HuH-7 (cell line): ENCODE measurements at regions not wholly inside any gene's neighbourhood (a gene's known extent, or its start where the extent isn't known, plus 50 kb on each side); places are given as distances from the start of the nearest gene placed in this dataset.
"Not testable (repeated sequence)": the region's sequence is repeated elsewhere in the genome, so short reads cannot be mapped to it uniquely, and the experiment has no call there.

Experiments used
- DNase-seq: peaks from one replicate; pipeline ENCODE4 v3.0.0; 2011; ENCODE audit warnings: low spot score

- DNase-seq: no peak
Observed at GRCh38 chr2:59428940-59429339, 1124.5 kb downstream of the BCL11A start.

- DNase-seq: no peak
Observed at GRCh38 chr2:59427980-59428379, 1125.5 kb downstream of the BCL11A start.

- DNase-seq: no peak
Observed at GRCh38 chr2:59425247-59425646, 1128.2 kb downstream of the BCL11A start.

- DNase-seq: no peak
Observed at GRCh38 chr2:59413751-59414570, 1139.5 kb downstream of the BCL11A start.

- no peak for DNase-seq
Observed at GRCh38 chr2:59399126-59399525, 1154.3 kb downstream of the BCL11A start.

- DNase-seq: no peak
Observed at GRCh38 chr2:59398081-59398480, 1155.4 kb downstream of the BCL11A start.

GRCh38 chr2:59395119-59395518 is 1154.0 kb upstream of the FANCL start:
- no peak for DNase-seq

- no peak for DNase-seq
Observed at GRCh38 chr2:59391896-59392295, 1150.8 kb upstream of the FANCL start.

- no peak for DNase-seq
Observed at GRCh38 chr2:59390581-59390980, 1149.5 kb upstream of the FANCL start.

GRCh38 chr2:59389240-59389639 is 1148.1 kb upstream of the FANCL start:
- DNase-seq: no peak

- DNase-seq: no peak
Observed at GRCh38 chr2:59385971-59386370, 1144.8 kb upstream of the FANCL start.

- no peak for DNase-seq
Observed at GRCh38 chr2:59383473-59383872, 1142.3 kb upstream of the FANCL start.

GRCh38 chr2:59378127-59378526 is 1137.0 kb upstream of the FANCL start:
- DNase-seq: no peak

GRCh38 chr2:59366288-59366687 is 1125.2 kb upstream of the FANCL start:
- no peak for DNase-seq

- no peak for DNase-seq
Observed at GRCh38 chr2:59354498-59354897, 1113.4 kb upstream of the FANCL start.

GRCh38 chr2:59353306-59353921 is 1112.3 kb upstream of the FANCL start:
- no peak for DNase-seq

GRCh38 chr2:59342166-59342565 is 1101.0 kb upstream of the FANCL start:
- no peak for DNase-seq

- no peak for DNase-seq
Observed at GRCh38 chr2:59339837-59340207, 1098.7 kb upstream of the FANCL start.

GRCh38 chr2:59339121-59339836 is 1098.2 kb upstream of the FANCL start:
- no peak for DNase-seq

GRCh38 chr2:59333007-59333406 is 1091.9 kb upstream of the FANCL start:
- no peak for DNase-seq

GRCh38 chr2:59326581-59327365 is 1085.6 kb upstream of the FANCL start:
- DNase-seq: not testable (repeated sequence)

- DNase-seq: no peak
Observed at GRCh38 chr2:59322870-59323269, 1081.7 kb upstream of the FANCL start.
